ENCODE measurements at regions not wholly inside any gene's neighbourhood (a gene's known extent, or its start where the extent isn't known, plus 50 kb on each side); places are given as distances from the start of the nearest gene placed in this dataset.

DNA sequence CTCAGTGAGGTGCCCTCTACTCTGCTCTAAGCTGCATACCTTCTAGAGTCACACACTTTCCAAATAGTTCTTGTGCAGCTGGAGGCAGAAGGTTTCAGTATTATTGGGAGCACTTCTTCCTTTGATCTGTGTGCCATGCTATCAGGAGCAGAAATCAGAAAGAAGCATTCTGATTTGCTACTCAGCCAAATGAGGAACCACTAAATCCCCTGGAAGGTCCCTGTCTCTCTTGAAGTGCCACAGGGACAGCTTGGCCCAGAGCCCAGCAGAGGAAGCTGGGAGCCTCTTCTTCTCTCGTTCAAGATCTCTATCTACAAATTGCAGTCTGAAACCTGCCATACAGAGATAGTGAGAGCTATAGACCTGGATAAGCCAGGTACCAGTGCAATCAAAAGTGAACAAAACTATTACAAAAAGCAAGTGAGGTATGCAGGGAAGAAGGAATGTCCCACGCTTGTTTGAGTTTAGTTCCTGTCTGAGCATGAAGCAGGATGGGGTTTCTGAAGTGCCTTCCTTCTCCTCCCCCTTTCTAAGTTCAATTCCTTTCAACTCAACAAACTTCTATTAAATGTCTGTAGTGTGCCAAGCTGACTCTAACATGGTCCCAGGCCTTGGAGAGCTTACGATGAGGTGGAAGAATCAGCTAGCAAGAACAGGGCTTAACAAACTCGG lies 100.9 kb upstream of the PARP11 start:
- Histone ChIP-seq H3K9me3 (ENCODE audit: low read depth, low read length) (no peaks in the 10 kb centered on the region), H3K4me3 (no peak overlapping the region), H3K9ac (ENCODE audit: insufficient read length) (no peak overlapping the region), H3K36me3 (ENCODE audit: insufficient read depth, low read length) (no peaks in the 10 kb centered on the region), H3K27ac (no peak overlapping the region)
- peak; percentile 32 for DNase-seq (ENCODE audit: low read depth, low spot score)
- TF ChIP-seq POLR2AphosphoS5 (IDR thresholded peaks at IDR 0.05; ENCODE audit: borderline replicate concordance, low read depth, low read length): no peak
- TF ChIP-seq EZH2 (IDR thresholded peaks at IDR 0.05): no peak
- TF ChIP-seq FOXP2 (optimal IDR thresholded peaks at IDR 0.05; ENCODE audit: control extremely low read depth, extremely low read length, insufficient read depth): no peak

DNA sequence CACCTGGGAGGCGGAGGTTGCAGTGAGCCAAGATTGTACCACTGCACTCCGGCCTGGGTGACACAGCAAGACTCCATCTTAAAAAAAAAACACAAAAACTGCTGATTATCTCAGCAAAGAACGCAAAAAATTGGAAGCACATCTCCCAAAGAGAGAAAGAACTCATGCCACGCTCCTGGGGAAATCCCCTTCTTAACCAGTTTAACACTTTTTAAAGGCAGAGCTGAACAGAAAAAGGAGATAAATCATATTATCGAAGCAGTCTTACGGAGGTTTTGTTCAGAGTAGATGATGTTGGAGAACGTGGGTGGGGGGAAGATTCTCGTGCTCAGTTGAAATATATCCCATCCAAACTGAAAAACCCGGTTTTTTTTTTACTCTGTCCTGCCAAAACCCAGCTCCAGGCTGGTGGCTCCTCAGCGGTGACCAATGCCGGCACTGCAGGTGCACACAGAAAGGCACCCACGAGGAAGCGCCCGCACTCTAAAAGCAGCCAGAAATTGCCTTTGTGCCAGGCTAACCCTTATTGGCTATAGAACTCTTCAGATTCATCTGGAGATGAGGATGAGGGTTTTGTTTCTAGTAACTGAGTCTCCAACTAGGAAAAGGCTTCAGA lies 100.2 kb upstream of the PARP11 start:
- TF ChIP-seq EZH2 (IDR thresholded peaks at IDR 0.05): no peak
- Histone ChIP-seq H3K9me3 (ENCODE audit: low read depth, low read length) (no peaks in the 10 kb centered on the region), H3K36me3 (ENCODE audit: insufficient read depth, low read length) (no peaks in the 10 kb centered on the region), H3K4me3 (no peak overlapping the region), H3K9ac (ENCODE audit: insufficient read length) (no peak overlapping the region), H3K27ac (no peak overlapping the region)
- no peak for DNase-seq (ENCODE audit: low read depth, low spot score)

DNA sequence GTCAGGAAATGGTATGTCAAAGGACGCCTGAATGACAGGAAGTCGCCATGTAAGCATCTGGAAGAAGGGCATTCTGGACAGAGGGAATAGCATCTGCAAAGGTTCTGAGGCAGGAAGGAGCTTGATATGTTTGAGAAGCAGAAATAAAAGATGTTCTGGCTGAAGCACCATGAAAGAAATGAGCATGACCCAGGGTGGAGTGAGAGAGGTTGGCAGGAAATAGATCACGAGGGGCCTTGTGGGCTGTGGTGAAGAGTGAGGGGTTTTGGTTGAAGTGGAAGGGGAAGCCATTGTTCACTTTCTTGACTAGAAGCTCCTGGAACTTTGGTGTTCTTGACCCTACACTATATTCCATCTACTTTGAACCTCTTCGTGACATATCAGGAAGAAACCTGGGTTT lies 99.4 kb upstream of the PARP11 start:
- H3K36me3 ChIP-seq (ENCODE audit: insufficient read depth, low read length): no peaks in the 10 kb centered on the region
- no peaks in the 10 kb centered on the region for H3K9me3 ChIP-seq (ENCODE audit: low read depth, low read length)
- no peak overlapping the region for H3K4me3 ChIP-seq
- no peak for TF ChIP-seq POLR2AphosphoS5 (IDR thresholded peaks at IDR 0.05; ENCODE audit: borderline replicate concordance, low read depth, low read length)
- no peak overlapping the region for H3K9ac ChIP-seq (ENCODE audit: insufficient read length)
- H3K27ac ChIP-seq: no peak overlapping the region
- no peak for DNase-seq (ENCODE audit: low read depth, low spot score)

DNA sequence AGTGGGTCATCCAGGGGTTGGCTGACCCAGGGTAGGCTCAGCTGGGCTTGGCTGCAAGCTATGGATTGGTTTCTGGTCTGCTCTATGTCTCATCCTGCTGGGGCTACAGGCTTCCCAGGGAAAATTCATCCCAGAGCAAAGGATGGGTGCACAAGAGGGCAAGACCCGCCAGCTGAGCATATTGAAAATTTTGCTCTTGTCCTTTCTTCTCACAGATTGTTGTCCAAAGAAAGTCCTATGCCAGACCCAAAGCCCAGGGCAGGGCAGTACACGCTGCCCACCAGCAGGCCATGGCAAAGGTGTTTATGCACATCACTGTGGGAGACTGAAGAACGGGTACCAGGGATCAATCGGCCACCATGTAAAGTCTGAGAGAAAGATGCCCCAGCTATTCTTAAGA lies 95.3 kb upstream of the PARP11 start:
- no peak for DNase-seq (ENCODE audit: low read depth, low spot score)
- Histone ChIP-seq H3K9ac (ENCODE audit: insufficient read length) (no peak overlapping the region), H3K9me3 (ENCODE audit: low read depth, low read length) (no peaks in the 10 kb centered on the region), H3K36me3 (ENCODE audit: insufficient read depth, low read length) (no peaks in the 10 kb centered on the region), H3K27ac (no peak overlapping the region), H3K4me3 (no peak overlapping the region)
- TF ChIP-seq EZH2 (IDR thresholded peaks at IDR 0.05) (no peak), POLR2AphosphoS5 (IDR thresholded peaks at IDR 0.05; ENCODE audit: borderline replicate concordance, low read depth, low read length) (no peak), FOXP2 (optimal IDR thresholded peaks at IDR 0.05; ENCODE audit: control extremely low read depth, extremely low read length, insufficient read depth) (no peak)

DNA sequence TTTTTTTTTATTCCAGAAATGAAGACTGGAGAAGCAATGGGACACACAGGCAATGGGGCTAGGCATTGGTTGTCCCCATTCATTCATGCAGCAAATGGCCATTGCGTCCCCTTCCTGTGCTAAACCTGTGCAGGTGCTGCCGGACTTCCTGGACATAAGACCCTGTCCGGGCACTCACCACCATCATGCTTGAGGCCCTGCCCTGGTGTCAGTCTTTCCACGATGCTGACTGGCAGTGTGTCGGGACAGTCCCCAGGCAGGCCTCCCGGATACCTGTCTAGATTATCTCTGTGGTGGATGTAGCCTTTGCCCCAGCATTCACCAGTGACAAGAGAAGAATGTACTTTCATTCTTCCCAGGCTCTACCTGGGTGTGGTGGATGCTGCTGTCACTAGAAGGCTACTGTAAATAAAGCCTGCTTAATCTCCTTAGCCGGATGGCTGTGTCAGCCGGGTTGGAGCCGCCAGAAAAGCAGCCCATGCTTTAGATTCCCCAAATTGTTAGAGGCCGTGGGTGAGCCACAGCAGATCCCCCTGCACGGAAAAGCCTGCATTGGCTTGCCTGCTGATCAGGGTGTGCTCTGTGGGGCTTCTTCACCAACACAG lies 94.5 kb upstream of the PARP11 start:
- TF ChIP-seq EZH2 (IDR thresholded peaks at IDR 0.05): no peak
- no peak for TF ChIP-seq FOXP2 (optimal IDR thresholded peaks at IDR 0.05; ENCODE audit: control extremely low read depth, extremely low read length, insufficient read depth)
- TF ChIP-seq POLR2AphosphoS5 (IDR thresholded peaks at IDR 0.05; ENCODE audit: borderline replicate concordance, low read depth, low read length): no peak
- Histone ChIP-seq H3K9ac (ENCODE audit: insufficient read length) (no peak overlapping the region), H3K27ac (no peak overlapping the region), H3K4me3 (no peak overlapping the region), H3K36me3 (ENCODE audit: insufficient read depth, low read length) (no peaks in the 10 kb centered on the region), H3K9me3 (ENCODE audit: low read depth, low read length) (no peaks in the 10 kb centered on the region)
- DNase-seq (ENCODE audit: low read depth, low spot score): no peak

DNA sequence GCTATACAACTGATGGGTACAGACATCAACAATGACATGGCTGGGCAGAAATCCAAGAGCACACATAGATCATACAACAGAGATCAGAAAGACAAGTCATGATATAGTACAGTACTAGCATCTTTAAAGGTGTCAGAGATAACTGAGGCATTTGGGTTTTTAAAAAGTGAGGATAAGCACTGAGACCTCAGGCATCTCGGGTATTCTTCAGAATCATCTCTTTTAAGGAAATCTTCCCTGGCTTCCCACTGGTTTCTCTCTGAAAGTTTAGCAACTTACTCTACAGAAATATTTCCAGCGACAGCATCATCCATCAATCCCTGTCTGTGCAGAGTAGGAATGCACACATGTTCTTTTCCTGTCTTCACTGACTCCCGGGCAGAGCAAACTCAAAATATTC lies 93.2 kb upstream of the PARP11 start:
- H3K27ac ChIP-seq: no peak overlapping the region
- TF ChIP-seq FOXP2 (optimal IDR thresholded peaks at IDR 0.05; ENCODE audit: control extremely low read depth, extremely low read length, insufficient read depth): no peak
- TF ChIP-seq EZH2 (IDR thresholded peaks at IDR 0.05): no peak
- TF ChIP-seq POLR2AphosphoS5 (IDR thresholded peaks at IDR 0.05; ENCODE audit: borderline replicate concordance, low read depth, low read length): no peak
- DNase-seq (ENCODE audit: low read depth, low spot score): no peak

DNA sequence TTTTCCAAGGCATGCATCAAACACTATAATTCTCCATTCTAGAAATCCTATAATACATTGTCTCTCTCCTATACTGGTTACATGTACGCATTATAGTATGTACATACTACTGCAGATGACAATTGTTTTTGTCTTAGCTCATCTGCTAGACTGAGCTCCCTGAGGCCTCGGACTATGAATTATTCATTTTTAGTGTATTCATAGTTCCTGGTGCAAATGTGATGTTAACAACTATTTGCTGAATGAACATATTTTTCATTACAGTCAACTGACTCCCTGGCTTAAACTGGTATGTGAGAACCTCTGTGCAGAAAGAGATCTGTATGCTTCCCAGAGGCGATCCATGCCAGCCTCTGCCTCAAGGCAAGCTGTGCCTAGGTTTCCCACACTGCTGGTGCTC lies 91.8 kb upstream of the PARP11 start:
- TF ChIP-seq EZH2 (IDR thresholded peaks at IDR 0.05): no peak
- no peak; the same call in 1 of the 2 replicates for TF ChIP-seq POLR2AphosphoS5 (IDR thresholded peaks at IDR 0.05; ENCODE audit: borderline replicate concordance, low read depth, low read length)
- no peak for TF ChIP-seq FOXP2 (optimal IDR thresholded peaks at IDR 0.05; ENCODE audit: control extremely low read depth, extremely low read length, insufficient read depth)
- Histone ChIP-seq H3K27ac (peak overlapping the region; percentile 92), H3K36me3 (ENCODE audit: insufficient read depth, low read length) (no peaks in the 10 kb centered on the region), H3K9ac (ENCODE audit: insufficient read length) (no peak overlapping the region), H3K9me3 (ENCODE audit: low read depth, low read length) (no peaks in the 10 kb centered on the region), H3K4me3 (peak overlapping the region; percentile 40; the same call in 1 of the 2 replicates)
- peak; percentile 64 for DNase-seq (ENCODE audit: low read depth, low spot score)

More for the DNA sequence above, 93.2 kb upstream of the PARP11 start:
- Histone ChIP-seq H3K9ac (ENCODE audit: insufficient read length) (no peak overlapping the region), H3K36me3 (ENCODE audit: insufficient read depth, low read length) (no peaks in the 10 kb centered on the region), H3K9me3 (ENCODE audit: low read depth, low read length) (no peaks in the 10 kb centered on the region), H3K4me3 (no peak overlapping the region)

DNA sequence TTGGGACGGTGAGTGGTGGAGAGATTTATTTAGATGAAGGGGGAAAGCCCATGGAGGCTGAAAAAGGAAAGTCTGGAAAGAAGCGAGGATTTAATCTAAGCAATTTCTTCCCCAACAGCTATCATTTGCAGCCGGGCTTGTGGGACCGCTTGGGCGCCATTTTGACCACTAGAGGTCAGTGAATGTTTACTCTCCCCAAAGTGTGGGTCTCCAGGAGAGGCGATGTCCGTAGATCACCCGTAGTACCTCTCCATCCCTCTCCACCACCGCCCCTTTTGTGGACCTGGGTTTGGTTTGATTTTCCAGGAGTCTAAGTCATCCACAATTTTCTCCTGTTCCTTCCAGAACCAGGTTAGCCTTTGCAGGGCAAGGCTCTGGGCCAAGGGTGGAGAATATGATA lies 91.2 kb upstream of the PARP11 start:
- Histone ChIP-seq H3K4me3 (no peak overlapping the region), H3K9ac (ENCODE audit: insufficient read length) (no peak overlapping the region), H3K9me3 (ENCODE audit: low read depth, low read length) (no peaks in the 10 kb centered on the region), H3K27ac (peak overlapping the region; percentile 92; the same call in 1 of the 2 replicates), H3K36me3 (ENCODE audit: insufficient read depth, low read length) (no peaks in the 10 kb centered on the region)
- no peak for DNase-seq (ENCODE audit: low read depth, low spot score)
- TF ChIP-seq FOXP2 (optimal IDR thresholded peaks at IDR 0.05; ENCODE audit: control extremely low read depth, extremely low read length, insufficient read depth): no peak
- no peak for TF ChIP-seq EZH2 (IDR thresholded peaks at IDR 0.05)
- no peak for TF ChIP-seq POLR2AphosphoS5 (IDR thresholded peaks at IDR 0.05; ENCODE audit: borderline replicate concordance, low read depth, low read length)

All from SK-N-MC (cell line).